ENCODE measurements at regions not wholly inside any gene's neighbourhood (a gene's known extent, or its start where the extent isn't known, plus 50 kb on each side); places are given as distances from the start of the nearest gene placed in this dataset.
A peak's percentile ranks its signal among the peaks of the same experiment; 100 is the strongest.

DNA sequence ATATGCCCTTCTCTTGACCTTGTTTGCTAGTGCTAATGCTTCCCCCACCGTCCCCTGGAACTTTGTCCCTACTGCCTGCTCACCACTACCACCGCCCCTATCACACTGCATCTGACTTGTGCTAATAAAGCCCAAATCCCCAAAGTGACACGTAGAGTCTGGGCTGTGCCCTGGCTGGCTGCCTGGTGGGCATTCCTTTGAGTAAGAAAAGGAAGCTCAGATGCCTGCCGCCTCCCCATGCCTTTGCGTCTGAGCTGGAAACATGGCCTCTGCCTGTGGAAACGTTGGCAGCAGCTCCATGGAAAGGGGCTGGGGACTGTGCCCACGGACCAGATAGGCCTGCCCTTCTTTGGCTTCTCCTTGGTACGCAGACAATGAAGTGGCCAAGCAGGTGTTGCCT is 138.3 kb downstream of the CYP26A1 start:
- intact Hi-C loops (cut with DNase I) = no loop called here
- H3K27me3 ChIP-seq = no peaks in the 10 kb centered on the region
- H3K36me3 ChIP-seq = no peaks in the 10 kb centered on the region
- 51 to 55% methylated on average over 8 of the region's 8 CpGs for WGBS, 2 donors
- TF ChIP-seq, protein P1, sequence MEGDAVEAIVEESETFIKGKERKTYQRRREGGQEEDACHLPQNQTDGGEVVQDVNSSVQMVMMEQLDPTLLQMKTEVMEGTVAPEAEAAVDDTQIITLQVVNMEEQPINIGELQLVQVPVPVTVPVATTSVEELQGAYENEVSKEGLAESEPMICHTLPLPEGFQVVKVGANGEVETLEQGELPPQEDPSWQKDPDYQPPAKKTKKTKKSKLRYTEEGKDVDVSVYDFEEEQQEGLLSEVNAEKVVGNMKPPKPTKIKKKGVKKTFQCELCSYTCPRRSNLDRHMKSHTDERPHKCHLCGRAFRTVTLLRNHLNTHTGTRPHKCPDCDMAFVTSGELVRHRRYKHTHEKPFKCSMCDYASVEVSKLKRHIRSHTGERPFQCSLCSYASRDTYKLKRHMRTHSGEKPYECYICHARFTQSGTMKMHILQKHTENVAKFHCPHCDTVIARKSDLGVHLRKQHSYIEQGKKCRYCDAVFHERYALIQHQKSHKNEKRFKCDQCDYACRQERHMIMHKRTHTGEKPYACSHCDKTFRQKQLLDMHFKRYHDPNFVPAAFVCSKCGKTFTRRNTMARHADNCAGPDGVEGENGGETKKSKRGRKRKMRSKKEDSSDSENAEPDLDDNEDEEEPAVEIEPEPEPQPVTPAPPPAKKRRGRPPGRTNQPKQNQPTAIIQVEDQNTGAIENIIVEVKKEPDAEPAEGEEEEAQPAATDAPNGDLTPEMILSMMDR (IDR thresholded peaks at IDR 0.05) = no peak
- no peaks in the 10 kb centered on the region for H3K9me3 ChIP-seq
- no peak for DNase-seq
- H3K4me1 ChIP-seq = peaks cover 0 to 7% (median 0%) of the 10 kb centered on the region in 9 donors
- peak in 1 of 8 donors; percentile 39 for ATAC-seq
- no peak overlapping the region for H3K4me3 ChIP-seq
- no peak overlapping the region for H3K27ac ChIP-seq

DNA sequence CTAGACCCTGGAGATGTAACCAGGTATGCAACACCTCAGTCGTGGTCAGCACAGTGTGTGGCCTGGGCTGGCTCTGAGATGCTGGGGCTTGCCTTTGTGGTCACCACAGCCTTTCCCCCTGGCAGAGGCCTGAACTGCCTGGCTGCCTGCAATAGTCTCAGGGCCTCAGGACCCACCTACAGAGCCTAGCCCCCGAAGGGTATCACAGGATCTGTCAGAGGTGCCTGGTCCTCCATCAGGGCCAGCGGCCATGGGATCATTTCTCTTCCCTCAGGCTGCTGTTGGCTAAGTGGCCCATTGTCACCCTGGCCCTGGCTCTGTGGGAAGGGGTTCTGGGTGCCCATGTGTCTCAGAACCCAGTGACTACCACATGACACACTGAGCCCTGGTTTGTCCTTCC is 141.6 kb downstream of the CYP26A1 start:
- H3K36me3 ChIP-seq = no peaks in the 10 kb centered on the region
- DNase-seq = no peak
- no peak for ATAC-seq
- H3K9me3 ChIP-seq = no peaks in the 10 kb centered on the region
- TF ChIP-seq, protein P1 (IDR thresholded peaks at IDR 0.05) = no peak
- no peak overlapping the region for H3K27ac ChIP-seq
- no peak overlapping the region for H3K4me3 ChIP-seq
- 83 to 88% methylated on average over 3 of the region's 3 CpGs for WGBS, 2 donors
- intact Hi-C loops (cut with DNase I) = no loop called here
- no peaks in the 10 kb centered on the region for H3K27me3 ChIP-seq
- no peaks in the 10 kb centered on the region for H3K4me1 ChIP-seq

DNA sequence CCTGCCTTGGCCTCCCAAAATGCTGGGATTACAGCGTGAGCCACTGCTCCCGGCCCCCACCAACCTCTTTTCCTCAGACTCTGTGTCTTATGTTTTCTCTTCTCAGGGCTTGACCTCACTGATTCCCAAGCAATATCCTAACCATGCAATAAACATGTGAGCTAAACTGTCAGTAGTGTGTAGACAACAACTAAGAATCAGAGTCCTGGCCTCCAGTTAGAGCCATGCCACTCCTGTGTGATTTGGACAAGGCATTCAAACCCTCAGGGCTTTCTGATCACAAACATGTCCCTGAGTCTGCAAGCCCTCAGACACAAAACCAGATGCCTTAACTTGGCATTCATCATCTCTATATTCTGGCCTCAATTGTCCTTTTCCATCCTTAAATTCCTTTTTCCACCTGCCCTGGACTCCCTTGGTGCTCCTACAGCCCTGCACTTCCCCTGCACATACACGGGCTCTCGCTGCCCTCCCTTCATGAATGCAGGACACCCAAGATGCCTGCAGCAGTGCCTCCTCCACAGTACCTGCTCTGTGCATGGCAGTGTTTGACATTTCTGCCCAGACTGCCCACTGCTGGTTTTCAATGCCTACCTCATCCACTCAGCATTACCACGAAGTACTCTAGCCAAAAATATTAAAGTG is 142.8 kb downstream of the CYP26A1 start:
- intact Hi-C loops (cut with DNase I) = no loop called here
- no peaks in the 10 kb centered on the region for H3K4me1 ChIP-seq
- H3K9me3 ChIP-seq = no peaks in the 10 kb centered on the region
- TF ChIP-seq, protein P1 (IDR thresholded peaks at IDR 0.05) = no peak
- no peak for DNase-seq
- H3K27ac ChIP-seq = no peak overlapping the region
- H3K4me3 ChIP-seq = no peak overlapping the region
- H3K36me3 ChIP-seq = no peaks in the 10 kb centered on the region
- no peaks in the 10 kb centered on the region for H3K27me3 ChIP-seq
- ATAC-seq = no peak
- 90% methylated on average over 5 of the region's 5 CpGs for WGBS, 2 donors

DNA sequence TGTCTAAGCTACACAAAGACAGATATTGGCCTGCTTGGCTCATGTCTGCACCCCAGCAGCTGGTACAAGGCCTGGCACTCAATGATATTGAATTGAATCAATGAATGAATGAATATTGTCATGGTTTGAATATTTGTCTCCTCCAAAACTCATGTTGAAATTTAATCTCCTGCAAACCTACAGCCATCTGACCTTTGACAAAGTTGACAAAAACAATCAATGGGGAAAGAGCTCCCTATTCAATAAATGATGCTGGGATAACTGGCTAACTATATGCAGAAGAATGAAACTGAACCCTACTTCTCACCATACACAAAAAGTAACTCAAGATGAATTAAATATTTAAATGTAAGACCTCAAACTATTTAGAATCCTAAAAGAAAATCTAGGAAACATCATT is 144.7 kb downstream of the CYP26A1 start:
- H3K27me3 ChIP-seq = no peaks in the 10 kb centered on the region
- intact Hi-C loops (cut with DNase I) = no loop called here
- TF ChIP-seq, protein P1 (IDR thresholded peaks at IDR 0.05) = no peak
- no peak for ATAC-seq
- H3K4me1 ChIP-seq = no peaks in the 10 kb centered on the region
- H3K4me3 ChIP-seq = no peak overlapping the region
- no peaks in the 10 kb centered on the region for H3K36me3 ChIP-seq
- H3K27ac ChIP-seq = no peak overlapping the region
- H3K9me3 ChIP-seq = peaks cover 0 to 3% (median 0%) of the 10 kb centered on the region in 11 donors
- no peak for DNase-seq
